CD4-positive, alpha-beta T cell treated with Interleukin-4 for 4 hours (primary cell): ENCODE measurements at regions not wholly inside any gene's neighbourhood (a gene's known extent, or its start where the extent isn't known, plus 50 kb on each side); places are given as distances from the start of the nearest gene placed in this dataset.

Experiments used
- DNase-seq: peaks from one replicate; pipeline ENCODE4 v3.0.0-alpha.2; 2020

DNA sequence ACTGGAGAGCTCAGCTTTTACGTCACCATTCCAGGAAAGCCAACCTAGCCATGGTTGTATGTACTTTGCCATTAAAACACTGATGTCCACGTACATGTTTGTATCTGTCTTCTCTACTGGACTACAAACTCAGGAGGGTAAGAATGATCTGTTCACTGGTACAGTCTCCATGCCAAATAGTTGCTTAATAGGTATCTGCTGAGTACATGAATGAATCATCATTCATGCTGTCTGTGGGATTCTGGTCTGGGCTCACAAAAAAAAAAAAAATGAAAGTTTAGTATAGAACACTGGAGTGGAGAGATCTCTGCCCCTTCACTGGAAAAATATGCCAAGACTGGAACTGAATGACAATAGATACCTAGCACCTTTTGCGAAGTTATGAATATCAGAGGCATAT is 102.6 kb upstream of the ITGA4 start:
- DNase-seq: no peak

DNA sequence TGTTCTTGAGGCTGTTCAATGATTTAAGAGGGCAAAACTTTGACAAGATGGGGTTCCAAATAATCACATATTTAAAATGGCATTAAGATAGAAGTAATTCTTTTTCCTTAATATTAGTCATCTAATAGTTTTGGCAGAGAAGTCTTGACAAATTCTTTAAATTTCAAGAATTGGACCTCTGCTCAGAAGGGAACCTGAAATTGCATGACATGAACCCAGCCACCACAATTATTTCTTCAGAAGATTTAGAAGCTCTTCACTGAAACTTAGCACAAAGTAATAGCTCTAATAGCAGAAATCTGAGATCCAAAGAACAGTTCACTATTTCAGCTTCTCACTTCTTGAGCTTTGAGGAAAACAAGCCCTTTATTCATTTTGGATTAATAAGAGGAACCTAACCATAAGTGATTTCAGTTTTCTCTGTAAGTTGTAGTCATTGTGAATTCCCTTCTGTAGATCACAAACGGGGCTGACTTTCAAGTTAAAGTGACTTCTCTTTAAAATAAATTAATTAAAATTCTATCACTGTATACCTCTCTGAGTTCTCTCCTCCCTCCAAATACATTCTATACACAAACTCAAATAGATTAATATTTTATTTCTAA is 100.6 kb upstream of the ITGA4 start:
- no peak for DNase-seq

DNA sequence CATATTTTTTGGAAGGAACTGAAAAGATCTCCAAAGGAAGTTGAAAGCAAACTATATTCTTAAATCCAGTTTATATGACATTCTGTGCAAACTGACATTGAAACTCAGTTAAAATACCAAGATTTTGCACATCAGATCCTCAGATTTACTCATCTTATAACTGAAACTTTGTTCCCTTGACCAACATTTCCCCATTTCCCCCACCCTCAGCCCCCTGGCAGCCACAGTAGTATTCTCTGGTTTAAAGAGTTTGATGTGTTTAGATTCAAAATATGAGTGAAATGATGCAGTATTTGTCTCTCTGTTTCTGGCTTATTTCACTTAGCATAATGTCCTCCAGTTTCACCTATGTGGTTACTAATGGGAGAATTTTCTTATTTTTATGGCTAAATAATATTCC is 99.2 kb upstream of the ITGA4 start:
- no peak for DNase-seq

DNA sequence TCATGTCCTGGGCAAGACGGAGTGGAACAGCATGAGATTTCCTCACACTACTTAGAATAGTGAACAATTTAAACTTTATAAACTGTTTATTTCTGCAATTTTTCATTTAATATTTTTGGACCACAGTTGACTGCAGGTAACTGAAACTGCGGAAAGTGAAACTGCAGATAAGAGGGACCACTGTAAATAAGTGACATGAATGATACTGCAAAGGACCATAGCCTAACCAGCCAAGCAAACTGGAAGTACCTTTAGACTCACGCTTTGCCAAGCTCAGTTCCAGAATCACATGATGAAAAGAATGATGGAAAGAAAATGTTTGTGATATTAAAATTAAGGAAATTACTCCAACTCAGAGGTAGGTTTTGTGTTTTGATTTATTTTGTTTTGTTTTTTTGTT is 94.6 kb upstream of the ITGA4 start:
- no peak for DNase-seq

DNA sequence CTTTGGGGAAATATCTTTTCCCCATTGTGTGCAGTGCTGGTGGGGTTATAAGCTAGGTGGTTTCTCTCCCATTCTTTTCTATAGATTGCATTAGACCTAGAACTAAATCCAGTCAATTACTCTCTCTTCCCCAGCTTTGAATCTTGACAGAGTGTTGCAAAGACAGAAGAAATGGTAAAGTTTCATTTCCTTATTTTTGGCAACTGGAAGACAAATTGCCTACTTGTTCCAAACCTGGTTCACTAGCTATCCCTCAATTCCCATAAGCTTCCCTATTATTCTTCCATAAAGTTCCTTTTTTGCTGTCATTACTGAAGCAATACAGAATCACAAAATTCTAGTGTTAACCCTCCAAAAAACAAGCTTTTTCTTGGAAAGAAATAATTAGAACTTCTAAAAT is 94.0 kb upstream of the ITGA4 start:
- no peak for DNase-seq

DNA sequence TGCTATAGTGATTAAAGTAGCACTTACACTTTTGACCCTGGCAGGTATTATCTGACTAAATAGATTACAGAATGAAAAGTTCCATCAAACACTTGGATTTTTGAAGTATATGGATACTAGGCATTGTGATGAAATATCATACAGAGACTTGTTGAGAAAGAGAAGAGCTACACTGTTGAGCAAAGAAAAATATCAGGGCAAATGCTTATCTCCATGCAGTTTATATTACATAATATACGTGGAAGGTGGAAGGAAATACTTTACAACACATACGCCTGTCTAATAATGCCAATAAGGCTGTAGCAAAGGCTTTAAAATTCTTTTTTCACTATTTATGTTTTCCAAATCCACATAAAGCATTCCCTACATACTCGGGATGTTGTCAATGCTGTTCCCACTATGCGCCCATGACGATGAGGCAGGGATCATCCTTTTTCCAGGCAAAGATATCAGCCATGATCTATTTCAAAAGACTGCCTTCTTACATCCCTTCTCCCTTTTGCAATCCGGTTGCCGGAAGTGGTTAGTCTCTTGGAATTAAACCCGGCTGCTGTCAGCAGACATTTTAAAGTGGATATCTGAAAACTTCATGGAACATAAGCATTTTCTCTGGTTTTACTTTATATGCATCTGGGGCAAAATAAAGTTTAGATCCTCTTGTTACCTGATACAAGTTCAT is 92.6 kb upstream of the ITGA4 start:
- DNase-seq: no peak

DNA sequence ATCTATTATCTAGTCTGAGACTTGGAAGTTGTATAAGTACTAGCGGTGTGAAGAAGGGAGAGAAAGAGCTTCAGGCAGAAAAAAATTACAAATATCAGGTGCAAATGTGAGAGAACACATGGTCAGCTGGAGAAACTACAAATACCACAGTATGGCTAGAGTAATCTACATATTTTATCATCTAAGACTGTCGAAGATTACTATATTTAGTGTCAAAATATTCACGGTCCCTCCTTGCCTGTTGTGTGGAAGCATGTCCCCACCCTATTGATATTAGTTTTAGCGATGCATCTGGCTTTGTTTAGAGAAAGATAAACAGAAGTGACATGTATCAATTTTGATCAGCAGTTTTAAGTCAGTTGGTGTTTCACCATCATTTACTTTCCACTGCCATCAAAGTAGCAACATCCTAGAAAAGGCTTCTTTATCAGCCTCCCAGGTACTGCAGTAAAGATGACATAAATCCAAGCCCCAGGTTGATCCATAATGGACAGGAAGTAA is 90.5 kb upstream of the ITGA4 start:
- no peak for DNase-seq

DNA sequence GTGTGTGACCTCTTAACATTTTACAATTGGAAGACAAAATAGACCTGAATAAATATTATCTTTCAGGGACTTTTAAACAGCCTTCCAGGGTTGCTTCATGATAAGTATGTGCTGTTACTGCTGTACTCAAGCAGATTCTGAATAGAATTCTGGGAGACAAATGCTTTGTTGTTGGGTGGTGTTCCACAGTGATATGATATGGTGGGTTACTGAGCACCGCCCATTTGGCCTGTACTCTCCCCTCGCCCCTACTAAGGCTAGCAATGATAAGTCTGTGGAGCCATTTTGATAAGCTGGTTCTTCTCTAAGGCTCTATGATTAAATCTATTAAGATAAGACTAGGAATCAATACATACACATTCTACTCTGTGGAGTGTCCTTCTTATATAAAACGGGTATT is 89.8 kb upstream of the ITGA4 start:
- DNase-seq: no peak

DNA sequence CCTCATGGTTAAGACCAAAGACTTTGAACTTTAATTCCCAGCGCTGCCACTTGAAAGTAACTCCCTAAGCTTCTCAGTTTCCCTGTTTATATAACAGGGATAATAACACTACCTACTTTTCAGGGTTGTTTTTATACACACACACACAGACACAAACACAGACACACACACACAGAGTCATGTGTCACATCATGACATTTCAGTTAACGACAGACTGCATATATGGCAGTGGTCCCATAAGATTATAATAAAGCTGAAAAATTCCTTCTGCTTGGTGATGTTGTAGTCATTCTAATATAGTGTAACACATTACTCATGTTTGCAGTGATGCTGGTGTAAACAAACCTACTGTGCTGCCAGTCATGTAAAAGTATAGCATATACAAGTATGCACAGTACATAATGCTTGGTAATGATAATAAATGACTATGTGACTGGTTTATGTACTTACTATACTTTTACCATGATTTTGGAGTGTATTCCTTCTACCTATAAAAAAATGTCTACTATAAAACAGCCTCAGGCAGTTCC is 89.2 kb upstream of the ITGA4 start:
- DNase-seq: no peak

DNA sequence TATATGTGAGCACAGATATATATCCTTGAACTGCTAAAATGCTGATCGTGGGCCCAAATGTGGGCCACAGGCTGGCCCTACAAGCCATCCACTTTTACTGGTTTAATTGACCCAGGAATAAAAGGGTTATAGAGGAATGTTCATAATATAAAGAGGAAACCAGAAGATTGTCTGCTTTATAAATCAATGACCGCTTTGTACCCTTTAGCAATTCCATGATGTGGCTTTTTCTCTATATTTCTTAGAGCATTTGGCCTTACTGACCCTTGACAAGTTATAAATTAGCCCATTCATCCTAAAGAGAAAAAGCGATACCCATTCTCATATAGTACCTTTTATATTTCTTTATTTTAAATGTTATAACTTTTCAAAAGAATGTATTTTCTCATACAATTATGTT is 87.1 kb upstream of the ITGA4 start:
- no peak for DNase-seq

DNA sequence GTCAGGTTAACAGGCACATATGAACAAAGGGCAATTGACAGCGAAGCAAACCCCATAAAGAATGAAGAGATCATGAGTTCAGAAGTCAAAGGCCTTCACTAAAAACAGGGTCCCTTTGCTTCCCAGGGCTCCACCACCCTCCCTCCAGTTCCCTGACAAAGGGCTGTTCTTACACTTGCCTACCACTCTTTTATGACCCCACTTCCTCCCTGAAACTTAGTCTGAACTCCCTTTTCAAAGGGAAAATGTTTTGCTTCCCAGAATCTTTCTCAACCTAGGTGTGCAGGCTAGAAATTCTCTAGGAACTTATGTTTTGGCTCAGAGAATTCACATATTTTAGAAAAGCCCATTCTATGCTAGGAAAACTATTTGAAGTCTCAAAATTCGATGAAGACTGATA is 86.0 kb upstream of the ITGA4 start:
- no peak for DNase-seq

DNA sequence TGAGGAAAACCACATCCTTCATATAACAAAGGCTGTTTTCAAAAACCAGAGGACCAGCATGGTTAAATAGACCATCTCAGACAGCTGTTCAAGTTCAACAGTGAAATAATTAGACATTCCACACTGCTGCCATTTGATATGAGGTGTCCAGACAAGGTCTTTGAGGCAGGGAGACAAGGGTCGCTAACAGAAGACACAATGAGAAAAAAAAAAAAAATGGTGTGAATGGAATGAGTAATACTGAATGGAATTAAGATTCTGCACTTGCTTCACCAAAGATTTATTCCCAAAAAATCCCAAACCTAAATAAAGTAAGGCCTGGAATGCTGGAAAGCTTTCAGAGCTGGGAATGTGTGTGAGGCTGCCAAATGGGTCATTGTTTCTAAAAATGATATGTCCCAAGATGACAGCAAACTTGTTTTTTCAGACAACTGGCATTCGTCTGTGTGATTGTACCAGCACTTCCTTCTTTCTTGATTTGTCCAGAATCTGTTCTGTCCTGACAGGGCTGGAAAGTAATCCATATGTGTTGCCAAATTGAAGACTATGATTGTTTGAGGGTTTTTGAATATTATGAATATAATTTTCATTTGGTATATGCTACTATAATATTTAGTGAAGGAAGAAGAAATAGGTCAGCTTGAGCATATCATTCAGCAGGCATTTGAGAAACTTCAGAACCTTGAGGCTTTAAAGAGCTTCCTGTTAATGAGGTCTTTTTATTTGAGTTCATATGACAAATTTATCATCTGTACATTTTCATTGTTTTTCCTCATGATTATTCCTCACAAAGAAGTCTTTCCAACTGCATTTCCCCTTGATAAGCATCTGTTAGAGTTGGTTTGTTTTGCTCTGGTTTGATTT is 85.2 kb upstream of the ITGA4 start:
- DNase-seq: no peak

DNA sequence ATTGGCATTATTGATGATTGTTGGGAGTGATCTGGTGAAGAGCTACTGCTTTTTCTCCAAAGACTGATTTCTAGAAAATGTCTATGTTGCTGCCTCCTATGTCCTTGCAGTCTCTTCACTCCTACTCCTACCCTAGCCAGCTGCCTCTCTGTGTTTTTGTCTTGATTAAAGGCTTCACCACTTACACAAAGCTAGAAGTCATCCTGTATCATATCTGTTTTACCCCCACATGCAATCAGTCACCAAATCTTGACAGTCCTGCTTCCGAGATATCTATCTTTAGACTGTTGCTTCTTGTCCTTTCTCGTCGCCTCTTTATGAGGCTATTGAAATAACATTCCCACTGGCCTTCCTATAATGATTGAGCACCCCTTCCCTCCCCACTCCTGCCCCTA is 84.5 kb upstream of the ITGA4 start:
- no peak for DNase-seq

DNA sequence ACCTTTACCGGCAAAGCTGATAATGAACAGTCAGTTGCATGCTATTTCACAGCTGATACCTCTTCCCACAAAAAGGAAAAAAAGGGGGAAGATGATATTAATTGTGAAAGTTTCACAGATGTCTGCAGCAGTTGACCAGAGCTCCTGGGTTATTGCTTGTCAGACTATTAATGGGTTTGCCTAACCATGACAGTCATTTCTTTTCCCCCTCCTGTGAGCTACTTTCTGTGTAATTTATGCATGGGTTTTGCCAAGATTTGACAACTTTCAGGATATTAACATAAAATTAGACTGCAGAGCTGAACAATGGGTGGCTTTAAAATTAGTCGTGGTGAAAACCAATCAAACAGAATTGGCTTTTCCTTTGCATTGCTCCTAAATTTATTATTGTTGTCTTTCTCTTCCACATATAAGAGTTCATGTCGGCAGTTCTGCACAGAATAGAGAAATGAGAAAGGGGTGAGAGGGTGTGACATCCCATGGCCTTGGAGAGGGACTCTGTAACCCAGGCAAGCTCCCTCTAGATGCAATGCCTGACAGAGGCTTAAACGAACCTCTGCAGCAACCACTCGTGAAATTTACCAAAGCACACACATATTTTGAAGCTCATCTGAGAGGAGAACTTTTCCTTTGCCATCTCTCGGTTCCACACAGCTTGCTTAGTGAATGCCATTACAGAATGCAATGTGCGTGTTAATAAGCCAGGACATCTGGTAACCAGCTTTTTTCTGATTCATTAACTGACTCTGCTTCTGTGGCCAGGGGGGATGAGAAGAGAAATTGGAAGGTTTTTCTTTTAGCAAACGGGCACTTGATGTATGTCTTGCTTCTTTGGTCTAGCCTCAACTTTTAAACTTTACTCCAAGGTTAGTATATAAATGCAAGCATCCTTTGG is 82.2 kb upstream of the ITGA4 start:
- no peak for DNase-seq

DNA sequence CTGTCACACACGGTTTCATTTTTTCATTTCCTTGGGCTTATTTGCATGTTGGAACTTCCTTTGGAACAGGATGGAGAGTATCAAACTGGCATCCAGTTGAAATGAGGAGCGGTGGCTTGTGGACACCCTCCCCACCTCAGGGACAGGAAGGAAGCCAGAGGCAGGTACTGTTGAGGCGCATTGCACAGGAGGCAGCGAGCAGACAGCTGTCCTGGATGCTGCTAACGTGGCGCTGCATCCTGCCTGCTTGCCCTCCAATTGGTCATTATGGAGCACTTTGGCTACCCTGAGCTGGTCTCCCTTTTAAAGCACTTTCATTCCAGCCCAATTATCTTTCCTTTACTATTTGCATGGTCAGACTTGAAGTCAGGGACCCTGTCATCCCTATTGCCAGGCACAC is 80.7 kb upstream of the ITGA4 start:
- DNase-seq: no peak

DNA sequence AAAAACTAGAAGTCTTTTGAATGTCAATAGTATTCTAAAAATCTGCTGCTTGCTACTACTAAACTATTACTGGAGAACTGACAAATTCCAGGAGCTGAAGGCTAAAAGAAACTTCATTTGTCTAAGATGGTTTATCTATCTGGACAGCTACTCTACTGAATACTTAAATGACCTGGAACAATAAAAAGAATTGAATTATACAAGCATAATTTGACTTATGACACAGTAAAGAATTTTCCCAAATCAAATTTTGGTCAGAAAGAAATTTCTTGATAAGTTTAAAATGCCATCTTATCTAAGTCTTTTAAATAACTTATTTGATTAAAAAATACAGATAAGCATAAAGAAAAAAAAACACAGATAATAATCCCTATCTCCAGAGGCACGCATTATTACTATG is 80.2 kb upstream of the ITGA4 start:
- DNase-seq: no peak

DNA sequence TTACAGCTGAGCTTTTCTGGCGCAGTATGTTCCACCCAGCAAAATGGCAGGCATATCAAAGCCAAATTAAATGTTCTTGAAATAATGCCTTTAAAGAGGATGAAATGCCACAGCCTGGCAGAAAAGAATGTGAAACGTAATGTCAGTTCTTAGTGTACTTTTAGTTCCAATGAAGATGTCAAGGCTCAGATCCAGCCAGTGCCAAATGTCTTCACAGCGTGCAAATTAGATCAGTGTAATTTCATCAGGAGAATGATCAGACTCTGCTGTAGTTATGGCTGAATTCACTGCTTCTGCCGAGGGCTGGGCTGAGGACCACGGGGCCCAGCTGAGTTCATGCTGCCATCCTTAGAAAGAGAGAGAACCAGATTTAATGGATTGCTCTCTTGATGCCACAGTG is 78.7 kb upstream of the ITGA4 start:
- DNase-seq: no peak

DNA sequence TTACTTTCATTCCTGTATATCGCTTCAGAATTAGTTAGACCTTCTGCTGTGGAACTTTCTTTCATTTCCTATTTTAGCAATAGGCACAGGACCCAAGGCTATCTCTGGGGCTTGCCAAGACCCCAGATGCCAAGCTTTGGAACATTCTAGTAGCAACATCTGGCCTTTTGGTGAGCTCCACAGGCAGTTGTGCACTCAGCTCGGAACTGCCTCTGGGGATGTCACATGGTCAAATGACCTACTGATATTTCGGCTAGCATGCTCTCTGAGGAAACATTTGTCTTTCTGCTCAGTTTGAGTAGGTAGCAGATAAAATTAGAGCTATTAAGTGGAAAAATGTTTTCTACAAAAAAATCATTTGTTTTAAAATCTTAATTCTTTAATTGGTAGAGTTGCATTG is 76.6 kb upstream of the ITGA4 start:
- DNase-seq: no peak

DNA sequence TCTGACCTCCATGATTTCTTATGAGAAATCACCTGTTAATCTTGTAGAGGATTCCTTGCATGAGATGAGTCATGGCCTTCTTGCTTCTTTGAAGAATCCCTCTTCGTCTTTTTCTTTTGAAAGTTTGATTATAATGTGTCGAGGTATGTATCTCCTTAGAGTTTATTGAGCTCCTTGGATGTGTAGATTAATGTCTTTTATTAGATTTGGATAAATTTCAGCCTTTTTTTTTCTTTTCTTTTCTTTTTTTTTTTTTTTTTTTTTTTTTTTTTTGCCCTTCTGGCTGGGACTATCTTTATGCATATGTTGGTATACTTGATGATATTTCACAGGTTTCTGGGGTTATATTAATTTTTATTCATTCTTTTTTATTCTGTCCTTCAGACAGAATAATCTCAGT is 72.3 kb upstream of the ITGA4 start:
- no peak for DNase-seq

DNA sequence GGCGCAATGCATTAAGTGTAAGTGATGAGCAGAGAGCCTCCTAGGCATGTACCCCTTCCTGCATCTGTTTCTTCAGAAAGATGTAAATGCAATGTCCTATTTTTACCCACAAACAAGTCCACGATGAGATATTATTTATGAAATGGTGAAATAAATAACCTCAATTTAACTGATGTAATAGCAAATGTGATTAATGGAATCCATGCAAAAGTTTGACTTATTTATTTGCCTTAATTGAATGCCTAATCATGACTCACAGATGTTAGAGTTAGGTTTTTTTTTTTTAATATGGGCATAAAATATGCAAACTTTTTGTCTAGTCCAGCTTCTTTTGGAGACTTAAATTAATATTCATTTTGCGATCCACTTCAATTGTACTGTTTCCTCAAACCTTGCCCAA is 67.7 kb upstream of the ITGA4 start:
- no peak for DNase-seq

DNA sequence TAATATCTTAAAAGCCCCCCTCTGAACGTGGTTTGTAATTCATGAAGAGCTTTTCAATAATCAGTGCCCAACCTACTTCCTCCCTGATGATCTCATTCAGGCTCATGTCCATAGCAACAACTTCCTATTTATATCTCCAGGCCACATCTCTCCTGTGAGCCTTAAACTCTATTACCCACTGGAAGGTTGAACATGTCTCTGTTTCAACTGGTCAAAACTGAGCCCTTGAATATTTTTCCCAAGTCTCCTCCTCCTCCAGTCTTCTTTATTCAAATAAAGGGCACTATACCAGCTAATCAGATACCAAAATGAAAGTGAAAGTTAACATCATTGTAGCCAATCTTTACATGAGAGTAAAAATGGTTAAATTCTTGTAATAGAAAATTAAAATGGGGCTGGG is 63.7 kb upstream of the ITGA4 start:
- DNase-seq: peak; percentile 61

DNA sequence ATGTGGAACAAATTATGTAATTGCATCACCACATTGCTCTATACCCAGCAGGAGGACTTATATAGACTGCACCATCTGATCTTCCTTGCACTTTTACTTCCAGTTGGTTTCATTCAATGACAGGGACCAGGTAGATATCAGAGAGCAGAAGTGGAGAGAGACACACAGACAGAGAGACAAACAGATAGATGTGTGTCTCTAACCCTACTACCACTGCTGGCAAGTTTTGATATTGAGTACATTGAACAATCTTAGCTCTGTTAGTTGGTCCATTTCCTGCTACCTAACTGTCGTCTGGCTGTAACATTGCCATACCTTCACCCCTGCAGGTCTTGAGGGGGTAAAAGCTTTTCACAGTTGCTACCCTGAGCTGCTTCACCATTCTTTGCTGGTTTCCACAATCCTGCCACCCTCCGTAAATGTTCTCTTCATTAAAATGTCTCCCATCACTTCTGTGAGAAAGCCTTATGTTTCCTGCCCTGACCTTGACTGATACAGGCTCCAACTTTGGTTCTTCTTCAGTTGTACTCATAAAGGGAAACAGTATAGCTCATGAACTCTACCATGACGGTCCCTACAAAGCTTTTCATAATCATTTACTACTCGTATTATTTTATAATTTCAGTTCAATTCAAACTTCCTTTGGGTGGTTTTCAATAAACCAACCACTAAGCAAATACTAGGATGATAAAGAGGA is 62.3 kb upstream of the ITGA4 start:
- DNase-seq: no peak
